ENCODE measurements at regions not wholly inside any gene's neighbourhood (a gene's known extent, or its start where the extent isn't known, plus 50 kb on each side); places are given as distances from the start of the nearest gene placed in this dataset.
"Not testable (repeated sequence)": the region's sequence is repeated elsewhere in the genome, so short reads cannot be mapped to it uniquely, and the experiment has no call there.

- DNase-seq (ENCODE audit: low read depth): no peak
Measured at GRCh38 chr5:26390608-26391007, 647.8 kb downstream of the CDH9 start.

- DNase-seq (ENCODE audit: low read depth): no peak
Measured at GRCh38 chr5:26388976-26389375, 649.4 kb downstream of the CDH9 start.

GRCh38 chr5:26386532-26386931 is 651.9 kb downstream of the CDH9 start:
- DNase-seq (ENCODE audit: low read depth): no peak

- not testable (repeated sequence) for DNase-seq (ENCODE audit: low read depth)
Measured at GRCh38 chr5:26364624-26365023, 673.8 kb downstream of the CDH9 start.

- no peak for DNase-seq (ENCODE audit: low read depth)
Measured at GRCh38 chr5:26343801-26344325, 694.5 kb downstream of the CDH9 start.

GRCh38 chr5:26339576-26339975 is 698.8 kb downstream of the CDH9 start:
- no peak for DNase-seq (ENCODE audit: low read depth)

- DNase-seq (ENCODE audit: low read depth): no peak
Measured at GRCh38 chr5:26329562-26330189, 708.7 kb downstream of the CDH9 start.

- DNase-seq (ENCODE audit: low read depth): no peak
Measured at GRCh38 chr5:26326153-26326759, 712.1 kb downstream of the CDH9 start.

- not testable (repeated sequence) for DNase-seq (ENCODE audit: low read depth)
Measured at GRCh38 chr5:26325432-26325831, 713.0 kb downstream of the CDH9 start.

- not testable (repeated sequence) for DNase-seq (ENCODE audit: low read depth)
Measured at GRCh38 chr5:26324273-26324895, 714.0 kb downstream of the CDH9 start.

- DNase-seq (ENCODE audit: low read depth): no peak
Measured at GRCh38 chr5:26323794-26324193, 714.6 kb downstream of the CDH9 start.

- DNase-seq (ENCODE audit: low read depth): no peak
Measured at GRCh38 chr5:26321278-26321677, 717.1 kb downstream of the CDH9 start.

GRCh38 chr5:26310415-26310814 is 728.0 kb downstream of the CDH9 start:
- no peak for DNase-seq (ENCODE audit: low read depth)

- no peak for DNase-seq (ENCODE audit: low read depth)
Measured at GRCh38 chr5:26295541-26295940, 742.8 kb downstream of the CDH9 start.

- no peak for DNase-seq (ENCODE audit: low read depth)
Measured at GRCh38 chr5:26282190-26282589, 756.2 kb downstream of the CDH9 start.

- no peak for DNase-seq (ENCODE audit: low read depth)
Measured at GRCh38 chr5:26278078-26278477, 760.3 kb downstream of the CDH9 start.

GRCh38 chr5:26259081-26259480 is 779.3 kb downstream of the CDH9 start:
- no peak for DNase-seq (ENCODE audit: low read depth)

GRCh38 chr5:26245321-26245720 is 793.1 kb downstream of the CDH9 start:
- no peak for DNase-seq (ENCODE audit: low read depth)

- DNase-seq (ENCODE audit: low read depth): no peak
Measured at GRCh38 chr5:26239588-26239987, 798.8 kb downstream of the CDH9 start.

- DNase-seq (ENCODE audit: low read depth): no peak
Measured at GRCh38 chr5:26237489-26237888, 800.9 kb downstream of the CDH9 start.

- DNase-seq (ENCODE audit: low read depth): no peak
Measured at GRCh38 chr5:26236936-26237335, 801.5 kb downstream of the CDH9 start.

GRCh38 chr5:26232706-26233105 is 805.7 kb downstream of the CDH9 start:
- DNase-seq (ENCODE audit: low read depth): no peak

GRCh38 chr5:26231316-26231715 is 807.1 kb downstream of the CDH9 start:
- no peak for DNase-seq (ENCODE audit: low read depth)
